ENCODE measurements at regions not wholly inside any gene's neighbourhood (a gene's known extent, or its start where the extent isn't known, plus 50 kb on each side); places are given as distances from the start of the nearest gene placed in this dataset.
"Not testable (repeated sequence)": the region's sequence is repeated elsewhere in the genome, so short reads cannot be mapped to it uniquely, and the experiment has no call there.

GRCh38 chr6:145090801-145091585, 644.3 kb downstream of the EPM2A start:
- no peak for DNase-seq

- no peak for DNase-seq
Measured at GRCh38 chr6:145091586-145092142, 643.7 kb downstream of the EPM2A start.

DNA sequence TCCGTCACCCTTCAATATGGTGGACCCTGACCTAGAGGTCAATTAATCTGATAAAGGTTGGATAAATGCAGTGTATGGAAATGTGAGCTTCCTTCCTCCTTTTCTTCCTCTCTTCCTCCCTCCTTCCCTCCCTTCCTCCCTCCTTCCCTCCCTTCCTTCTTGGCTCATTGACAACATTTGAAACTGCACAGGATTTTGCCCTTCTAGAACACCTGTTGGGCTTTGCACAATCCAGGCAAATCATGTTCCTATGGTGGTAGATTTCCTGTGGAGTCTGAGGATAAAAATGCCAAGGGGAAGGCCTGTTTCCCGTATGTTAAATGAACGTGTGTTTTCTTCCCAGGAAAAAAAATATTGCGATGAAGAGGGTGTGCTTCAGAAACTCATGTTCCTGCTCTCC, 642.8 kb downstream of the EPM2A start:
- no peak for DNase-seq

GRCh38 chr6:145093226-145093625, 642.1 kb downstream of the EPM2A start:
- no peak for DNase-seq

- no peak for DNase-seq
Measured at GRCh38 chr6:145096846-145097245, 638.5 kb downstream of the EPM2A start.

- DNase-seq = not testable (repeated sequence)
Measured at GRCh38 chr6:145098127-145098526, 637.2 kb downstream of the EPM2A start.

- no peak for DNase-seq
Measured at GRCh38 chr6:145099713-145100112, 635.6 kb downstream of the EPM2A start.

GRCh38 chr6:145110109-145110508, 625.2 kb downstream of the EPM2A start:
- no peak for DNase-seq

DNA sequence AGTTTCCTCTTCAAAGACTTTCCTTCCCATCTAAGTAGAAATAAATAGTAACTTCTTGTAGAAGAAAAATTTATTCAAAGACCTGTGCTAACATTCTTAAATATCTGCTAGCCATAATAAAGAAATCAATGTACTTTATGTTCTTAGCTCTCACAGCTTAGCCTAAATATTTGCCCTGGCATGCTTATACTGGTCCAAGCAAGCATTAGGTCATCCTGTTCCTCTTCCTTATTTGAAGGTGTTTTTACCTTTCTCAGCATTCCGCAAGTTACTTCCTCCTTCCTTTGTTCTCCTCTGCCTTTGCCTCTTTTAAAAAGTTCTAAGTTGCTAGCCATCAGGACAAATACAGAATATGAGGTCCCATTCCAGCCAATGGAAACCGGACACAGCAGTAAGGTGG, 623.9 kb downstream of the EPM2A start:
- not testable (repeated sequence) for DNase-seq

DNA sequence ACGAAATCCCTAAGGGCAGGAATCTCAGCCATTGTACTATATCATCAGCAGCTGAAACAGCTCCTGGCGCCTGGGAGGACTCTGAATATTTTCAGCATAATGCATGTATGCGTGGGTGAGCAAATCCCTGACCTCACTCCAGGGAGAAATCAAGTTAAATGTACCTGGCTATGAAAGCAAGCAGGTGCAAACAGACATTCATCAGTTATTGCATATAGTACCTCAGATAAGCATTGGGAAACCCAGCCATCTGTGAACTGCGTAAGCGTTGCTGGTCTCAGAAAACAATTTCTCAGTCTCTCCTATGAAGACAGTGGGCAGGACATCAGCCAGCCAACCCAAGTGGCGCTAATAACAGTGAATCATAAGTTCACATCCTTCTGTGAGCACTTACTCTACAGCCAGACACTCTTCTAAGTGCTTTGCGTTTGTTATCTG, 622.6 kb downstream of the EPM2A start:
- no peak for DNase-seq

DNA sequence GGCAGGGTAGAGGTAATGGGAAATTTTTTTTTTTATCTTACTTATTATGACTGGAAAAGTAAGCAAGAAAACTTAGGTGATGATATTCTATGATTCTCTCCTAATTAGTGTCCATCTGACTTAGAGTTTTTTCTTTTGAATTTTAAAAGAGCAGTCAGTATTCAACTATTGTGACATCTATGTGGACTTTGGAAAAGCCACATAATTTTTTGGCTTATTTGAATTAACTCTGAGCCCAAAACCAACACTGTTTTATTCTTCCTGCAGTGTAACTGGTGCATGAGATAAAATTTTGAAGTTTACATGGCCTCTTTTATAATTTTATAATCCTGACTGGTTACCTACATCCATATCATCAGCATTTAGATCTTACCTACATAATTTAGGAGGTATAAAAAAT, 619.7 kb downstream of the EPM2A start:
- no peak for DNase-seq

DNA sequence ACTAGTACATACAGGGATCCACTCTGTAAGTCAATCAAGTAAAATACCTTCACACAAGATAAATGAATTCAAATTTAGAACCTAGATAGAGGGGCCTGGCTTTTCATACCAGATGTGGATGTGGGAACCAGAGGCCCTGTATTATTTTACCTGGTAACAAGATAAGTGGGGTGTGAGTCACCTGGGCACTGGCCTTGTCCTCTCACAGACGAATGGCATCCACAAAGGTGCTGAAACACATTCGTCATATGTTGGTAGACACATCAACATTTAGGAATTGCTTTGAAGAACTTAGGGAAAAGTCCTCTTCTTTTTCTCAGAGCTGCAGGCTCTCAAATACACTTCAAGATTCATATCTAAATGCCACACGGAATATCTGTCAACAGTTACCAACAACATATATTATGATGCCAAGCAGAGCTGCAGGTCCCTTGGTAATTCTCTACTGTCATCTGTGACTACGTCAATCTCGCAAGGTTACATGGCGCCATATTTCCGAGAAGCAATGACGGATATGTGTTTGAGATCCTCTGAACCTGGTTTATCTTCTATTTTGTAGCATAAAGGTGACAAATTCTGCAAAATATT, 618.6 kb downstream of the EPM2A start:
- no peak for DNase-seq

- DNase-seq = no peak
Measured at GRCh38 chr6:145118224-145118623, 617.1 kb downstream of the EPM2A start.

DNA sequence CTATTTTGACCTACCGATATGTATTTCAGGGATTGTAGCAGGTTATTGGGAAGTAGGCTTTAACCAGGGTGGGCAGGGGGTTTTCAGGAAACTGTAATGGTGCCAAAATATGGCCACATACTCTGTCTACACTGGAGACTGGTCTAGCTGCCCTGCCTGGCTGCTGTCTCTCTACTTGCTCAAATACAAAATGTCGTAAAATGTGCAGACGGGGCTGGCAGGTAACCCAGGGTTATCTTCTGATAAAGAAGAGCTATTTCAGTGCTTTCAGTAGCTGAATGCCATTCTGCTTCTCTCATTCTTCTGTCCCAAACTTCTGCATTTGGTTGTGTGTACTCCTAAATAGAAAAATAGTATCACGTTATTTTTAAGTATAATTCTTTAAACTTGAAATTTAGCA, 616.2 kb downstream of the EPM2A start:
- no peak for DNase-seq

DNA sequence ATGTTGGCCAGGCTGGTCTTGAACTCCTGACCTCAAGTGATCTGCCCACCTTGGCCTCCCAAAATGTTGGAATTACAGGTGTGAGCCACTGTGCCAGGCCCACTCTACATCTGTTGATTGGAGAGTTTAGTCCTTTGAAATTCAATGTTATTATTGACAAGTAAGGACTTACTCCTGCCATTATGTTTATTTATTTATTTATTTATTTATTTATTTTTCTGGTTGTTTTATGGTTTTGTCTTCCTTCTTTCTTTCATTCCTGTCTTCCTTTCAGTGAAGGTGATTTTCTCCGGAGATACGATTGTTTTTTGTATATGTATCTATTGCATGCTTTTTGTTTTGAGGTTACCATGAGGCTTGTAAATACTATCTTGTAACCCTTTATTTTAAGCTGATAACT, 602.6 kb downstream of the EPM2A start:
- DNase-seq = no peak

- DNase-seq = no peak
Measured at GRCh38 chr6:145135702-145136101, 599.6 kb downstream of the EPM2A start.

- no peak for DNase-seq
Measured at GRCh38 chr6:145137425-145137824, 597.9 kb downstream of the EPM2A start.

GRCh38 chr6:145138469-145139139, 596.7 kb downstream of the EPM2A start:
- no peak for DNase-seq

GRCh38 chr6:145139140-145139850, 596.0 kb downstream of the EPM2A start:
- no peak for DNase-seq

GRCh38 chr6:145139895-145140294, 595.4 kb downstream of the EPM2A start:
- DNase-seq = no peak

GRCh38 chr6:145141572-145141971, 593.7 kb downstream of the EPM2A start:
- no peak for DNase-seq

GRCh38 chr6:145142958-145143357, 592.4 kb downstream of the EPM2A start:
- no peak for DNase-seq

- DNase-seq = no peak
Measured at GRCh38 chr6:145143379-145143778, 591.9 kb downstream of the EPM2A start.

All from stimulated activated CD4-positive, alpha-beta T cell treated with anti-CD3 and anti-CD28 coated beads, Interleukin-1b, Interleukin-23, amount 100 ng/mL, for 48 hours (primary cell).